DMS53 treated with DMSO at 0.1 percent for 48 hours (cell line): ENCODE measurements at regions not wholly inside any gene's neighbourhood (a gene's known extent, or its start where the extent isn't known, plus 50 kb on each side); places are given as distances from the start of the nearest gene placed in this dataset.
"Not testable (repeated sequence)": the region's sequence is repeated elsewhere in the genome, so short reads cannot be mapped to it uniquely, and the experiment has no call there.

Experiments used
- DNase-seq: peaks from one replicate; lab custom pipeline; 2025; ENCODE audit not compliant: unreplicated experiment; lab: John Stamatoyannopoulos, UW

DNA sequence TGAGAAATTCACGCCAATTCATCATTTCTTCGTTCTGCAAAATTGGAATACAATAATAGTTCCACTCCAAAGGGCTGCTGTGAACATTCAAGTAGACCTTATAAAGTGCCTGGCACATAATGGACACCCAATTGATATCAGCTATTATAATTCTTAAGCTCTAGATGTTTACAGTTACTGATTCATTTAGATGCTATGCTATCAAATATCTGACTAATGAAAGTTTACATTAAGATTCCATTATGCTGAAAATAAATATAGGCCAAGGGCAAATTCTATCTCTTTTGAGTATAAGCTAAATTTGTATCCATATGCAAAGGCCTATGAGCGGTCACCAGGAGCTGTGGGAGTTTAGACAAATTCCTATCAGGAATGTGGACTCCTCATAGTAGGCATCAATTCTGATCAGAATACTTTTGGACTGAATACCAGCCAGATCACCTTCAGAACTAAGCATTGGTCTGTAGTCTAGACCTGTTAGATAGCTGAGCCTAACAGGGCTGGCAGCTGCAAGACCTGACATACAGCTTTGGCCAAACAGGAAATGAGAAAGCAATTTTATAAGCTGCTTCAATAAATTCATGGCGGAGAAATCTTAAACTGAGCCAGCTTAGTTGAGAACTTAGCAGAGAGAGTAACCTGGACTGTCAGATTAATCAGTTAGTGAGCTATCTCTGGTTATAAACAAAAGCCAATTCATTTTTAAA lies 384.3 kb upstream of the ACTRT1 start:
- DNase-seq: peak; percentile 19

DNA sequence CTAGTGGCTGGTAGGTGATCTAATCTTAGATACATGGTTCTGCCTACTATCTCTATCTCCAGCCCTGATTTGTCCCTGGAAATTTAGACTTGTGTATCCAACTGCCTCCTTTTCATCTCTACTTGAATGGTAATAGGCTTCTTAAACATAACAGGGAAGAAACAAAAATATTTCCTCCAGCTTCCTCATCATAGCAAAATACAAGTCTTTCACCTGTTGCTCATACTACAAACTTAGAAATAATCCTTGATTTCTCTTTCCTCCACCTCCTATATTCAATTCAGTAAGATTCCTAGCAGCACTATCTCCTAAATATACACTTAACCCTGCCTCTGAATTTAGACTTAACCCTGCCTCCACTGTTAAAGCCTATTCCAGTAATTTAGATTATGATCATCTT lies 373.3 kb upstream of the ACTRT1 start:
- DNase-seq: no peak

DNA sequence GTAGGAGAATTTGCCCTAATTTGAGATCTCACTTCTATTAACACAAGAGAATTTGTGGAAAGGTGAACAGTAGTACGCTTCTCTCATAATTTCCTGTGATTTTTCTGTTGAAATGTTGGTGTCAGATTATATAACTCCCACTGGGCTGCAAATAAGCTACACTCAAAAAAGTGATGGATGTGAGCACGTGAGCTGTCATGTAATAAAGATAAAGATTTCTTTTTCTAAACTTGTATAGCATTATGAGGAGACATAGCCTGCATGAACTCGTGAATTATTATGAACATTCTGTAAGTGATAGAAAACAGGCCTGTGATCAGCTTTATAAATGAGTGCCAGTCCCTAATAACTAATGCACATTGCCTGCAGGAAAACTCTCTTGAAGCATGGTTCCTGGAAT lies 356.6 kb upstream of the ACTRT1 start:
- DNase-seq: no peak

GRCh38 chrX:128396601-128397000 lies 344.4 kb upstream of the ACTRT1 start:
- no peak for DNase-seq

DNA sequence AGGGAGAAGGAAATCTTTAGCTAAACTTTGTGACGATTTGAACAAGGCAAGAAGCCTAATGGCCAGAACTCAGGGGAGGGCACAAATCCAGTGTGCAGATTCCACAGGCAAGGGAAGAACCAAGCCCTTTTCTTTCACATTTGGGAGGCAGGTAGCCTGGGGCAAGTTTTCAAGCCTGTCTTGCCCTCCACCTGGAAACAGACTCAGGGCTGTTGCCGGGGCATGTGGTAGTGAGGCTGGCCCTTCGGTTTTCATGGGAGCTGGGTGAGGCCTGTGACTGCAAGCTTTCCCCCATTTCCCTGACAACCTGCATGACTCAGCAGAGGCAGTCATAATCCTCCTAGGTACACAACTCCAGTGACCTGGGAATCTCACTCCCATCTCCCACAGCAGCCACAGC lies 331.6 kb upstream of the ACTRT1 start:
- DNase-seq: not testable (repeated sequence)

DNA sequence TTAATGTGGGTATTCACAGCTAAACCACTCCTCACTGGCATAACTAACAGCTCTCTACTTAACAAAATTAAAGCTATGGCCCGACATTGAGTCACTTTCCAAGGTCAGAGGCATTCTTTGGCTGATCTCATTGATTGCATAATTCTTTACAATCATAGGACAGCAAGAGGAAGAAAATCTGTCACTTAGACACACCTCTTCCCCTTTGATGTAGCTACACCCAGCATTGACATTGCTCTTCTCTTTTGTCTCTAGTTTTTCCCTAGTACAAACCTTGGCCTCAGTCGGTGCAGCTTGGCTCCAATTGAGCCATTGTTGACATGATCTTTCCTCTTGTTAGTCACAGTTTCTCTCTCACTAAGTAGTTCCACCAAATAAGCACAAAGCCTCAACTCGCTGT lies 313.3 kb upstream of the ACTRT1 start:
- DNase-seq: no peak

DNA sequence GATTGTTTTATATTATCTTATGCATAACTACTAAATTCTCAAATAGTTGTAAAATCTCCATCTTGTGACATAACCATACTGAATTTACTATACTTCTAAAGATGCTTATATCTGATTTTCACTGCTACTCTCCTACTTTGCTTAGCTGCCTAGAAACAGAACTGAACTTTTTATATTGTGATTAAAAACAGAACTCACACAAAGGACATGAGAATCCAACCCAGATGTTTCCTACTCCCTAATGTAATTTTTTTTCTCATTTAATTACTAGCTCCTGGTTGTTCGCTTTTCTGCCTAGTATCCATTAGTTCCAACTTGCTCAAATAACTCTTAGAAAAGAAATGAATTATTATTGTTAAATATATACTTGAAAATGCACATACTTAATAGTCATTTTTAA lies 283.5 kb upstream of the ACTRT1 start:
- DNase-seq: no peak

- no peak for DNase-seq
These were observed 282.6 kb upstream of the ACTRT1 start for GRCh38 chrX:128334821-128335220.

- DNase-seq: no peak
These were observed 258.7 kb upstream of the ACTRT1 start for GRCh38 chrX:128310912-128311311.

GRCh38 chrX:128309311-128309710 lies 257.1 kb upstream of the ACTRT1 start:
- DNase-seq: no peak

DNA sequence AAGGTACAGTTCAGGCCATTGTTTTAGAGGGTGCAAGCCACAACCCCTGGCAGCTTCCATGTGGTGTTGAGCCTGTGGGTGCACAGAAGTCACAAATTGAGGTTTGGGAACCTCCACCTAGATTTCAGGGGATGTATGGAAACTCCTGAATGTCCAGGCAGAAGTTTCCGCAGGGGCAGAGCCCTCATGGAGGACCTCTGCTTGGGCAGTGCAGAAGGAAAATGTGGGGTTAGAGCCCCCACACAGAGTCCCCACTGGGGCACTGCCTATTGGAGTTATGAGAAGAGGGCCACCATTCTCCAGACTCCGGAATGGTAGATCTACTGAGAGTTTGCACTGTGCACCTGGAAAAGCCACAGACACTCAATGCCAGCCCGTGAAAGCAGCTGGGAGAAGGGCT lies 242.0 kb upstream of the ACTRT1 start:
- no peak for DNase-seq

- no peak for DNase-seq
These were observed 235.5 kb upstream of the ACTRT1 start for GRCh38 chrX:128287693-128288092.

DNA sequence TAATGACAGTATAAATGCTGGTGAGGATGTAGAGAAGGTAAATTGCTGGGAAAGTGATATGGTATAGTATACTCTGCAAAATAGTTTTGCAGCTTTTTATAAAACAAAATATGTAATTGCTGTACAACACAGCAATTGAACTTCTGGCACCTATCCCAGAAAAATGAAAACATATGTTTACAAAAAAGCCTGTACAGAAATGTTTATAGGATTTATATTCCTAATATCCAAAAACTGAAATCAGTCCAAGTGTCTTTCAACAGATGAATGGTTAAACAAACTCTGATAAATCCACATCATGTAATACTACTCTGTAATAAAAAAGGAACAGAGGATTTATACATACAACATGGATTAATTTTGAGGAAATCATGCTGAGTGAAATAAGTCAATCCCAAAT lies 198.4 kb upstream of the ACTRT1 start:
- no peak for DNase-seq

DNA sequence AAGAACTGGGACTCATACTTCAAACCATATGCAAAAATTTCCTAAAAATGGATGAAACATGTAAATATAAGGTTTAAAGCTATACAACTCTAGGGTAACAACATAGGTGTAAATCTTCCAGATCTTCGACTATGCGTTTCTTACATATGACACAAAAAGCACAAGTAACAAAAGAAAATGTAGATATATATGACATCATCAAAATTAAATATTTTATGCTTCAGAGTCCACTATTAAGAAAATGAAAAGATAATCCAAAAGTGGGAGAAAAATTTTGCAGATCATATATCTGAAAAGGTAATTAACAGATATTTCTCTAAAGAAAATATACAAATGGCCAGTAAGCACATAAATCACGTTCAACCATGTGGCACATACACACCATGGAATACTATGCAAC lies 164.2 kb upstream of the ACTRT1 start:
- no peak for DNase-seq

DNA sequence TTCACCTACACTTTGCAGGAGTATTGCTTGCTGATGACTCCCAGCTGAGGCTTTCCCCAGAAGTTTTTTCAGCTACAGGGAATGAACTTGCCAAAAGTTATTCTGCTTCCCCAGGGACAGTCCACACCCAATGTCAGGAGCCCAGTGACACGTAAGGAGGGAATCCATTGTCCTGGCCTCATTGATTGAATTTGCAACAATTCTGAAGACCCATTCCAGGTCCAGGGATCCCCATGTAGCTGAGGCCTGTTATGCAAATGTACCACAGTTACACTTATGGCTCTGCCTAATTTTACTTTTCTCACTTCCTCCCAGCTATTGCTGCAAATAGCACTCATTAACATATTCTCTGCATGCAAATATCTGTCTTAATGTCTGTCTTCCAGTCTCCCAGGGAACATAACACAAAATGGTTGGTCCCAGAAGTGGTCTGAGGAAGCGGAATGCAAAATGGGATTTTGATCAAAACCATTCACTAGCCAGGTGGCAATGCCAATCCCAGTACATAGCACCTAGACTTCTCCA lies 113.7 kb upstream of the ACTRT1 start:
- DNase-seq: no peak

DNA sequence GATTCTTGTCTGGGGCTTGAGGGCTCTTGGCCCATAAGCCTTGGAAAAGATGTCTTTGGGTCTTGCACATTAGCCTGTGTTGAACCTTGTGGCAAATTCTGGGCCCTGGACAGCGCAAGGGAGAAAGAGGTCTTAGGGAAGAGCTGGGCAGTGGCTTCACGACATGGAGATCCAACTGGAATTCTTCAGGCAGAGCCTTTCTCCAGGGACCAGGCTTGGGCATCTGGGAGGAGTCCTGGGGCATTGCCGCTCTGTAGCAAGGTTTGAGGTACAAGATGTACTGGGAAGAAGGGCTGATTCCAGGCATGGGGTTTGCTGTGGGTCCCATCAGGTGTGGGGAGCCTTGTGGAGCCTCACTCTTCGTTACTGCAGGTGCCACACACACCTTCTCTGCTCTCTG lies 104.0 kb upstream of the ACTRT1 start:
- no peak for DNase-seq

DNA sequence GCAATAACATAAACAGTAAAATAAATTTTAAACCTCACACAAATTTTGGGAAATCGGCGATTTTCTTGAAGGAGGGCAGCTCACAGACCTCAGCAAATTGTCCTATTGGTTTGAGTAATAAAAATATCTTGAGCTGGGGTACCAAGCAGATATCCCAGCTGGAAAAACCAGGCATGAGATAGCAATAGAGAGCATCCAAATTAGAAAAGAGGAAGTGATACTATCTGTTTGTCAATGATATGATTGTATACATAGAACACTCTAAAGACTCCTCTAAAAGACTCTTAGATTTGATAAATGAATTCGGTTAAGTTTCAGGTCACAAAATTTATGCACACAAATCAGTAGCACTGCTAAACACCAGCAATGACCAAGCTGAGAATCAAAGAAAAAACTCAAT lies 90.5 kb upstream of the ACTRT1 start:
- DNase-seq: no peak

- peak; percentile 26 for DNase-seq
These were observed 54.4 kb upstream of the ACTRT1 start for GRCh38 chrX:128106630-128107029.

- DNase-seq: no peak
These were observed 53.5 kb upstream of the ACTRT1 start for GRCh38 chrX:128105659-128106058.
